PC-3 (cell line): ENCODE measurements at regions not wholly inside any gene's neighbourhood (a gene's known extent, or its start where the extent isn't known, plus 50 kb on each side); places are given as distances from the start of the nearest gene placed in this dataset.

ENCODE experiments used
- ATAC-seq: fragments of 200-7000 bp; cut with Tn5 transposase; 2 replicates; pipeline ENCODE4 v1.9.1; 2020; ENCODE audit warnings: mild to moderate bottlenecking, moderate library complexity
- BruUV-seq: library from RNA; stranded (reverse); fragments of 400-500 nt; replicated peaks from 2 replicates; lab custom pipeline; 2021; lab: Mats Ljungman, UMichigan
- CTCF ChIA-PET: fragments of 300-600 bp; sonication (Branson Sonifier 250); formaldehyde crosslinking; loops from one replicate; lab custom pipeline; 2022; ENCODE audit warnings: antibody characterized with exemption; lab: Charles Lee
- POLR2A ChIA-PET: fragments of 300-600 bp; sonication (Branson Sonifier 250); formaldehyde crosslinking; loops from one replicate; lab custom pipeline; 2022; ENCODE audit warnings: antibody characterized with exemption; ENCODE audit not compliant: unreplicated experiment; lab: Charles Lee
- DNase-seq: peaks from one replicate; pipeline ENCODE4 v3.0.0-alpha.2; 2015
- H2AFZ ChIP-seq: fragments of 300-600 bp; sonication (generic); 2 replicates; pipeline ENCODE4 v1.6.0; 2016; ENCODE audit warnings: antibody characterized with exemption, low read length
- H3F3A ChIP-seq: fragments of 300-600 bp; sonication (generic); one replicate; pipeline ENCODE4 v1.6.0; 2017; ENCODE audit warnings: antibody characterized with exemption, low read length, control low read depth, mild to moderate bottlenecking; ENCODE audit not compliant: unreplicated experiment
- H3K27ac ChIP-seq: fragments of 300-600 bp; sonication (generic); 2 replicates; pipeline ENCODE4 v1.5.1; 2016; ENCODE audit warnings: mild to moderate bottlenecking, low read length
- H3K27me3 ChIP-seq: fragments of 300-600 bp; sonication (generic); 2 replicates; pipeline ENCODE4 v1.6.1; 2016; ENCODE audit warnings: low read length, mixed read lengths
- H3K36me3 ChIP-seq: fragments of 300-600 bp; sonication (generic); 2 replicates; pipeline ENCODE4 v1.6.1; 2016; ENCODE audit warnings: low read depth, mixed run types, low read length, mixed read lengths
- H3K4me1 ChIP-seq: fragments of 300-600 bp; sonication (generic); 2 replicates; pipeline ENCODE4 v1.5.1; 2016; ENCODE audit warnings: low read length; ENCODE audit not compliant: insufficient read depth
- H3K4me2 ChIP-seq: fragments of 300-600 bp; sonication (generic); 2 replicates; pipeline ENCODE4 v1.6.0; 2016; ENCODE audit warnings: low read length
- H3K4me3 ChIP-seq: fragments of 300-600 bp; sonication (generic); 2 replicates; pipeline ENCODE4 v1.5.1; 2016; ENCODE audit warnings: mild to moderate bottlenecking, low read length, mixed read lengths
- H3K79me2 ChIP-seq: fragments of 300-600 bp; sonication (generic); 2 replicates; pipeline ENCODE4 v1.6.1; 2017; ENCODE audit warnings: low read length, mixed read lengths
- H3K9ac ChIP-seq: fragments of 300-600 bp; sonication (generic); 2 replicates; pipeline ENCODE4 v1.6.0; 2016; ENCODE audit warnings: mild to moderate bottlenecking, low read length
- H3K9me2 ChIP-seq: fragments of 300-600 bp; sonication (generic); replicated peaks from 2 replicates; pipeline ENCODE4 v1.6.1; 2016; ENCODE audit warnings: mixed run types, low read length, mixed read lengths
- H3K9me3 ChIP-seq: fragments of 300-600 bp; sonication (generic); 2 replicates; pipeline ENCODE4 v1.6.1; 2016; ENCODE audit warnings: low read length, mixed read lengths
- H4K20me1 ChIP-seq: fragments of 300-600 bp; sonication (generic); 2 replicates; pipeline ENCODE4 v1.6.1; 2016; ENCODE audit warnings: low read length, mixed read lengths
- EZH2 ChIP-seq: fragments of 300-600 bp; sonication (generic); IDR thresholded peaks from one replicate; pipeline ENCODE4 v1.6.1; 2017; ENCODE audit warnings: antibody characterized with exemption, mild to moderate bottlenecking, low read length; ENCODE audit not compliant: unreplicated experiment
- EZH2phosphoT487 ChIP-seq: fragments of 300-600 bp; sonication (generic); IDR thresholded peaks from 2 replicates; pipeline ENCODE4 v1.6.1; 2018; ENCODE audit warnings: mild to moderate bottlenecking, antibody characterized with exemption, low read length, borderline replicate concordance
- intact Hi-C: fragments of 100-400 bp; cut with micrococcal nuclease; formaldehyde crosslinking; loops from 2 replicates; pipeline ENCODE4 v1.9.0; 2023
- TF ChIP-seq, protein P1 (sequence below): fragments of 300-600 bp; sonication (generic); conservative IDR thresholded peaks from 2 replicates; pipeline ENCODE4 v1.5.1; 2017; ENCODE audit warnings: antibody characterized with exemption, low read depth, mild to moderate bottlenecking, low read length

DNA sequence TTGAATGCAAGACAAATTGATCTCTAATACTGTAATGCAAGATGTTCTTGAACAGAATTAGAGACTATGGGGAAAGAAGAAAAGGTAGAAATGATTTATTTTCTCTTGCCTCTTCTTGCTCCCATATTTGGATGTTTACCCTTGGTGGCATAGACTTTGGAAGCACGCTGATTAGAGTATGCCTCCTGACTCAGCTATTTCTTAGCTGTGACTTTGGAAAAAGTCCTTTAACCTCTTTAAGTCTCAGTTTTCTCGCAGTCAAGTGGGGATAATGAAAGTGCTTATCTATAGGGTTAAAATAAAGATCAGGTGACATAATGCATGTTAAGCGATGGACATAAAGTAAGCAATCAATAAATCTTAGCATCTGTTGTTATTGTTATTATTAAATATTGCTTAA, 545.5 kb downstream of the GLUD2 start:
- Histone ChIP-seq H3K4me1 (no peaks in the 10 kb centered on the region), H2AFZ (no peak overlapping the region), H3K9me3 (no peaks in the 10 kb centered on the region), H3F3A (no peaks in the 10 kb centered on the region), H3K4me3 (no peak overlapping the region), H3K79me2 (no peaks in the 10 kb centered on the region), H4K20me1 (no peaks in the 10 kb centered on the region), H3K36me3 (no peaks in the 10 kb centered on the region), H3K9me2 (no peaks in the 10 kb centered on the region), H3K4me2 (no peak overlapping the region), H3K27ac (no peak overlapping the region), H3K27me3 (no peaks in the 10 kb centered on the region), H3K9ac (no peak overlapping the region)
- POLR2A ChIA-PET = no interaction called here
- TF ChIP-seq, protein P1, sequence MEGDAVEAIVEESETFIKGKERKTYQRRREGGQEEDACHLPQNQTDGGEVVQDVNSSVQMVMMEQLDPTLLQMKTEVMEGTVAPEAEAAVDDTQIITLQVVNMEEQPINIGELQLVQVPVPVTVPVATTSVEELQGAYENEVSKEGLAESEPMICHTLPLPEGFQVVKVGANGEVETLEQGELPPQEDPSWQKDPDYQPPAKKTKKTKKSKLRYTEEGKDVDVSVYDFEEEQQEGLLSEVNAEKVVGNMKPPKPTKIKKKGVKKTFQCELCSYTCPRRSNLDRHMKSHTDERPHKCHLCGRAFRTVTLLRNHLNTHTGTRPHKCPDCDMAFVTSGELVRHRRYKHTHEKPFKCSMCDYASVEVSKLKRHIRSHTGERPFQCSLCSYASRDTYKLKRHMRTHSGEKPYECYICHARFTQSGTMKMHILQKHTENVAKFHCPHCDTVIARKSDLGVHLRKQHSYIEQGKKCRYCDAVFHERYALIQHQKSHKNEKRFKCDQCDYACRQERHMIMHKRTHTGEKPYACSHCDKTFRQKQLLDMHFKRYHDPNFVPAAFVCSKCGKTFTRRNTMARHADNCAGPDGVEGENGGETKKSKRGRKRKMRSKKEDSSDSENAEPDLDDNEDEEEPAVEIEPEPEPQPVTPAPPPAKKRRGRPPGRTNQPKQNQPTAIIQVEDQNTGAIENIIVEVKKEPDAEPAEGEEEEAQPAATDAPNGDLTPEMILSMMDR = no peak
- TF ChIP-seq EZH2phosphoT487 (no peak), EZH2 (no peak)
- BruUV-seq = no TSS peak
- CTCF ChIA-PET = no interaction called here
- no peak for ATAC-seq
- intact Hi-C loops = no loop called here
- no peak for DNase-seq

DNA sequence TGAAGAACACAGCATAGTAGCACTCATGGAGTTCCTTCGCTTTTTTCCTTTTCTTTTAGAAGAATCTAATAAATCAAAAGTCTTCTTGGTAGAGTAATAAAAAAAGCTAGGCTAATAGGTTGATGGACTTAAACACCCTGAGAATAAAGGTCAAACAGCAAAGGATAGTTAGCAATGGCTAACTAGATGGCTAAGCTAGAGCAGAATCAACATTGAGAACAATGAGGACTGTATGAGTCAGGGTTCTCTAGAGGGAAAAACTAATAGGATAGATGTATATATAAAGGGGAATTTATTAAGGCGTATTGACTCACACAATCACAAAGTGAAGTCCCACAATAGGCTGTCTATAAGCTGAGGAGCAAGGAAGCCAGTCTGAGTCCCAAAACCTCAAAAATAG, 550.9 kb downstream of the GLUD2 start:
- DNase-seq (peak; percentile 25), ATAC-seq (no peak)
- no peak overlapping the region for H2AFZ ChIP-seq
- no peaks in the 10 kb centered on the region for H3K27me3 ChIP-seq
- TF ChIP-seq EZH2 = no peak
- TF ChIP-seq, protein P1 = no peak
- TF ChIP-seq EZH2phosphoT487 = no peak
- H3K9me2 ChIP-seq = no peaks in the 10 kb centered on the region
- H3K36me3 ChIP-seq = no peaks in the 10 kb centered on the region
- ChIA-PET CTCF (no interaction called here), POLR2A (no interaction called here)
- no peaks in the 10 kb centered on the region for H3F3A ChIP-seq
- H3K4me1 ChIP-seq = no peaks in the 10 kb centered on the region
- H3K9ac ChIP-seq = no peak overlapping the region
- no peak overlapping the region for H3K4me3 ChIP-seq
- no peaks in the 10 kb centered on the region for H3K9me3 ChIP-seq
- no peak overlapping the region for H3K4me2 ChIP-seq
- no peaks in the 10 kb centered on the region for H3K79me2 ChIP-seq
- no peak overlapping the region for H3K27ac ChIP-seq
- intact Hi-C loops = no loop called here
- BruUV-seq = no TSS peak
- H4K20me1 ChIP-seq = no peaks in the 10 kb centered on the region

DNA sequence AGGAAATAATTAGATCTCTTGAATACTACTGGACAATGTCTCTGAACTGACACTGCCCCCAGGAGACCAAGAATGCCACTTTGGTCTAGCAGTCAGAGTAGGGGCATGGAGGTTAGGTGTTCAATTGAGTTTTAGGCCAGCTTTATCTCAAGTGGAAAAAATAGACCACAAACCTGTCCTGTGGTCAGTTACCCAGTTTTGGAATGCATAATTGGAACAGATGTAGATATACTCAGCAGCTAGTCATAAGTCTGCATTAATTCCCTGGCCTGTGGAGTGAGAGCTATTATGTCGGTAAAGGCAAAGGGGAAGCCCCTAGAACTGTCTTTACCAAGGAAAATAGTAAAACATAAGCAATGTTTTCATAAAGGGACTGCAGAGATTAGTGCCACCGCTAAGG, 587.7 kb downstream of the GLUD2 start:
- H3K4me2 ChIP-seq = no peak overlapping the region
- H3K27ac ChIP-seq = no peak overlapping the region
- intact Hi-C loops = no loop called here
- H3K9me3 ChIP-seq = no peaks in the 10 kb centered on the region
- ChIA-PET POLR2A (no interaction called here), CTCF (no interaction called here)
- no peaks in the 10 kb centered on the region for H3K9me2 ChIP-seq
- TF ChIP-seq EZH2phosphoT487 (no peak), EZH2 (no peak)
- TF ChIP-seq, protein P1 = no peak
- no peaks in the 10 kb centered on the region for H3K4me1 ChIP-seq
- no peaks in the 10 kb centered on the region for H3K36me3 ChIP-seq
- no peak overlapping the region for H2AFZ ChIP-seq
- H3K27me3 ChIP-seq = no peaks in the 10 kb centered on the region
- H3K79me2 ChIP-seq = no peaks in the 10 kb centered on the region
- no TSS peak for BruUV-seq
- ATAC-seq (no peak), DNase-seq (peak; percentile 5)
- no peak overlapping the region for H3K9ac ChIP-seq
- no peaks in the 10 kb centered on the region for H4K20me1 ChIP-seq
- no peaks in the 10 kb centered on the region for H3F3A ChIP-seq
- no peak overlapping the region for H3K4me3 ChIP-seq
